ENCODE measurements at regions not wholly inside any gene's neighbourhood (a gene's known extent, or its start where the extent isn't known, plus 50 kb on each side); places are given as distances from the start of the nearest gene placed in this dataset.

GRCh38 chr10:52875336-52875735 is 102.8 kb upstream of the MBL2 start:
- H2AFZ ChIP-seq (ENCODE audit: control insufficient read depth, low read length) = no peak overlapping the region
- no peak overlapping the region for H3K27ac ChIP-seq (ENCODE audit: control insufficient read depth, insufficient read depth, low read length)
- TF ChIP-seq EZH2 (IDR thresholded peaks at IDR 0.05; ENCODE audit: low read length) (no peak), CTCF (optimal IDR thresholded peaks at IDR 0.05 in 1 of 3, IDR thresholded peaks at IDR 0.05 in 1 of 3, conservative IDR thresholded peaks at IDR 0.05 in 1 of 3; ENCODE audit: extremely low read depth in 1 of 3, insufficient read depth in 2 of 3, low read length in 3 of 3) (no peak)
- no peaks in the 10 kb centered on the region for H3K9me1 ChIP-seq (ENCODE audit: control insufficient read depth, extremely low read depth, insufficient read depth, low read length)
- no peaks in the 10 kb centered on the region for H3K79me2 ChIP-seq (ENCODE audit: control insufficient read depth, insufficient read depth, low read length)
- H3K9me3 ChIP-seq (ENCODE audit: control insufficient read depth, low read depth, low read length) = no peaks in the 10 kb centered on the region
- H3K27me3 ChIP-seq (ENCODE audit: control insufficient read depth, extremely low read depth, insufficient read depth, low read length) = no peaks in the 10 kb centered on the region
- DNase-seq (ENCODE audit: low read depth, low spot score) (no peak), FAIRE-seq (no peak)
- H3K36me3 ChIP-seq (ENCODE audit: control insufficient read depth in 2 of 2, extremely low read depth in 1 of 2, insufficient read depth in 2 of 2, low read length in 2 of 2) = no peaks in the 10 kb centered on the region
- H3K4me1 ChIP-seq (ENCODE audit: control insufficient read depth, extremely low read depth, insufficient read depth, low read length) = peaks cover 25% of the 10 kb centered on the region
- no peak overlapping the region for H3K9ac ChIP-seq (ENCODE audit: control insufficient read depth, extremely low read depth, insufficient read depth, low read length)
- H3K4me3 ChIP-seq (ENCODE audit: control insufficient read depth in 2 of 3, extremely low read depth in 1 of 3, insufficient read depth in 2 of 3, low read depth in 1 of 3, low read length in 3 of 3) = no peak overlapping the region
- dilution Hi-C loops (cut with MboI; ENCODE audit: extremely low pct_ligation_motif_present, low sequenced_read_pairs) = no loop called here
- no peak overlapping the region for H3K4me2 ChIP-seq (ENCODE audit: control insufficient read depth, extremely low read depth, insufficient read depth, low read depth, low read length)
- H4K20me1 ChIP-seq (ENCODE audit: control insufficient read depth, extremely low read depth, insufficient read depth, low read length) = no peaks in the 10 kb centered on the region

DNA sequence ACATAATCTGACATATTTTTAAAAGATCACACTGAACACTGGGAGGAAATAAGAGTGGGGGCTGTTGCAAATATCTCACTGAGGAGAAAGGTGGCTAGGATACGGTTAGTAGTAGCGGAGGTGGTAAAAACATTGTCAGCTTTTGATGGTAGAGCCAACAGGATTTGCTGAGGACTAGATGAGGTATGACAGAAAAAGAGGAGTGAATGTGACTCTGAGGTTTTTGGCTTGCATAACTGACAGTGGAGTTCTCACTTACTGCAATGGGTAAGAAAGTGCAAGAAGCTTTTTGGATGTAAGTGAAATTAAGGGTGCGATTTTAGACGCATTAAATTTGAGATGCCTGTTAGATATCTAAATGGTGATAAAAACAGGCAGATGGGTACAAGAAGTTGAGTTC is 102.0 kb upstream of the MBL2 start:
- Histone ChIP-seq H3K9ac (ENCODE audit: control insufficient read depth, extremely low read depth, insufficient read depth, low read length) (no peak overlapping the region), H3K4me1 (ENCODE audit: control insufficient read depth, extremely low read depth, insufficient read depth, low read length) (peaks cover 18% of the 10 kb centered on the region), H2AFZ (ENCODE audit: control insufficient read depth, low read length) (no peak overlapping the region), H3K79me2 (ENCODE audit: control insufficient read depth, insufficient read depth, low read length) (no peaks in the 10 kb centered on the region), H3K36me3 (ENCODE audit: control insufficient read depth in 2 of 2, extremely low read depth in 1 of 2, insufficient read depth in 2 of 2, low read length in 2 of 2) (no peaks in the 10 kb centered on the region), H3K27ac (ENCODE audit: control insufficient read depth, insufficient read depth, low read length) (no peak overlapping the region), H3K27me3 (ENCODE audit: control insufficient read depth, extremely low read depth, insufficient read depth, low read length) (no peaks in the 10 kb centered on the region), H3K9me3 (ENCODE audit: control insufficient read depth, low read depth, low read length) (no peaks in the 10 kb centered on the region), H3K4me3 (ENCODE audit: control insufficient read depth in 2 of 3, extremely low read depth in 1 of 3, insufficient read depth in 2 of 3, low read depth in 1 of 3, low read length in 3 of 3) (no peak overlapping the region), H4K20me1 (ENCODE audit: control insufficient read depth, extremely low read depth, insufficient read depth, low read length) (no peaks in the 10 kb centered on the region), H3K4me2 (ENCODE audit: control insufficient read depth, extremely low read depth, insufficient read depth, low read depth, low read length) (peak overlapping the region; percentile 40), H3K9me1 (ENCODE audit: control insufficient read depth, extremely low read depth, insufficient read depth, low read length) (no peaks in the 10 kb centered on the region)
- DNase-seq (ENCODE audit: low read depth, low spot score) = no peak
- TF ChIP-seq EZH2 (IDR thresholded peaks at IDR 0.05; ENCODE audit: low read length) = no peak
- TF ChIP-seq CTCF (optimal IDR thresholded peaks at IDR 0.05 in 1 of 3, IDR thresholded peaks at IDR 0.05 in 1 of 3, conservative IDR thresholded peaks at IDR 0.05 in 1 of 3; ENCODE audit: extremely low read depth in 1 of 3, insufficient read depth in 2 of 3, low read length in 3 of 3) = no peak
- FAIRE-seq = no peak
- dilution Hi-C loops (cut with MboI; ENCODE audit: extremely low pct_ligation_motif_present, low sequenced_read_pairs) = no loop called here
